ENCODE measurements at regions not wholly inside any gene's neighbourhood (a gene's known extent, or its start where the extent isn't known, plus 50 kb on each side); places are given as distances from the start of the nearest gene placed in this dataset.

DNA sequence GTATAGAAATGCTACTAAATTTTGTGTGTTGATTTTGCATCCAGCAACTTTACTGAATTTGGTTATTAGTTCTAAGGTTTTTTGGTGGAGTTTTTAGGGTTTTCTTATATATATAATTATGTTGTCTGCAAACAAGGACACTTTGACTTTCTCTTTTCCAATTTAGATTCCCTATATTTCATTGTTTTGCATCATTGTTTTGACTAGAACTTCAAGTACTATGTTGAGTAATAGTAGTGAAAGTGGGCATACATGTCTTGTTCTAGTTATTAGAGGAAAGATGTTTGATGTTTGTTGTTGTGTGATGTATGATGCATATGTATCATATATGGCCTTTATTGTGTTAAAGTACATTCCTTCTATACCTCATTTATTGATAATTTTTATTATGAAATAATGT lies 362.3 kb upstream of the PRR16 start:
- TF ChIP-seq, protein P1, sequence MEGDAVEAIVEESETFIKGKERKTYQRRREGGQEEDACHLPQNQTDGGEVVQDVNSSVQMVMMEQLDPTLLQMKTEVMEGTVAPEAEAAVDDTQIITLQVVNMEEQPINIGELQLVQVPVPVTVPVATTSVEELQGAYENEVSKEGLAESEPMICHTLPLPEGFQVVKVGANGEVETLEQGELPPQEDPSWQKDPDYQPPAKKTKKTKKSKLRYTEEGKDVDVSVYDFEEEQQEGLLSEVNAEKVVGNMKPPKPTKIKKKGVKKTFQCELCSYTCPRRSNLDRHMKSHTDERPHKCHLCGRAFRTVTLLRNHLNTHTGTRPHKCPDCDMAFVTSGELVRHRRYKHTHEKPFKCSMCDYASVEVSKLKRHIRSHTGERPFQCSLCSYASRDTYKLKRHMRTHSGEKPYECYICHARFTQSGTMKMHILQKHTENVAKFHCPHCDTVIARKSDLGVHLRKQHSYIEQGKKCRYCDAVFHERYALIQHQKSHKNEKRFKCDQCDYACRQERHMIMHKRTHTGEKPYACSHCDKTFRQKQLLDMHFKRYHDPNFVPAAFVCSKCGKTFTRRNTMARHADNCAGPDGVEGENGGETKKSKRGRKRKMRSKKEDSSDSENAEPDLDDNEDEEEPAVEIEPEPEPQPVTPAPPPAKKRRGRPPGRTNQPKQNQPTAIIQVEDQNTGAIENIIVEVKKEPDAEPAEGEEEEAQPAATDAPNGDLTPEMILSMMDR (IDR thresholded peaks at IDR 0.05), result no peak
- TF ChIP-seq POLR2A (IDR thresholded peaks at IDR 0.05), result no peak
